ENCODE measurements at regions not wholly inside any gene's neighbourhood (a gene's known extent, or its start where the extent isn't known, plus 50 kb on each side); places are given as distances from the start of the nearest gene placed in this dataset.

DNA sequence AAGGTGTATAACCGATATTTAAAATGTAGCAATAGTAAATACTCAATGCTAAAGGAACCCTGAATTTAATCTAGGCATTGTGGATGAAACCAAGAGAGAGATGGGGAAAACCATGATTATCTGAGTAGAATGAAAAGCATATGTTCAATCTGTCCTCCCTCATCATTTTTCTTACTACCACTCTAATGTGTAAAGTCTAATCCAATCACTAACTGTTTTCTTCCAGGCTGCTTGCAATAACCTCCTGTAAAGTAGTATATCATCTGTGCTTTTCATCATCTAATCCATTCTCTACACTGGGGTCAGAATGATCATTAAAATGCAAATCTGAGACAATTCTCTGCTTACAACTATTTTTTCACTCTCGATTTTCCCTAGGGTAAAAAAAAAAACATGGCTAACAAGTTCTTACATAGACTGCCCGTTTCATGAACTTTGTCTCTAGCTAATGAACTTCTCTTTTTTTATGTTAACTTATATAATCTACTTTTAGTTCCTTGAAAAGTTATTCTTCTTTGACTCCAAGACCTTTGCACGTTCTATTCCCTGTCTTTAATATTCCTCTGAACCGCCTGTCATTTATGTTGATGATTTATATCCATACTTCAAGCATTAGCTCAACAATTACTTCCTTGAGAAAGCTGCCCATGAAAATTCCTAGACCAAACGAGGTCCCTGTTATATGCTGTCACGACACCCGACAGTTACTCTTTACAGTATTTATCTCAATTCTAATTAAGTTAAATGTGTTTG is 94.7 kb upstream of the SLC8A1 start:
- DNase-seq (ENCODE audit: insufficient read length, low spot score) = no peak
- FAIRE-seq = peak; percentile 69
- TF ChIP-seq, protein P1, sequence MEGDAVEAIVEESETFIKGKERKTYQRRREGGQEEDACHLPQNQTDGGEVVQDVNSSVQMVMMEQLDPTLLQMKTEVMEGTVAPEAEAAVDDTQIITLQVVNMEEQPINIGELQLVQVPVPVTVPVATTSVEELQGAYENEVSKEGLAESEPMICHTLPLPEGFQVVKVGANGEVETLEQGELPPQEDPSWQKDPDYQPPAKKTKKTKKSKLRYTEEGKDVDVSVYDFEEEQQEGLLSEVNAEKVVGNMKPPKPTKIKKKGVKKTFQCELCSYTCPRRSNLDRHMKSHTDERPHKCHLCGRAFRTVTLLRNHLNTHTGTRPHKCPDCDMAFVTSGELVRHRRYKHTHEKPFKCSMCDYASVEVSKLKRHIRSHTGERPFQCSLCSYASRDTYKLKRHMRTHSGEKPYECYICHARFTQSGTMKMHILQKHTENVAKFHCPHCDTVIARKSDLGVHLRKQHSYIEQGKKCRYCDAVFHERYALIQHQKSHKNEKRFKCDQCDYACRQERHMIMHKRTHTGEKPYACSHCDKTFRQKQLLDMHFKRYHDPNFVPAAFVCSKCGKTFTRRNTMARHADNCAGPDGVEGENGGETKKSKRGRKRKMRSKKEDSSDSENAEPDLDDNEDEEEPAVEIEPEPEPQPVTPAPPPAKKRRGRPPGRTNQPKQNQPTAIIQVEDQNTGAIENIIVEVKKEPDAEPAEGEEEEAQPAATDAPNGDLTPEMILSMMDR (IDR thresholded peaks at IDR 0.05; ENCODE audit: insufficient read depth, missing control alignments) = no peak

DNA sequence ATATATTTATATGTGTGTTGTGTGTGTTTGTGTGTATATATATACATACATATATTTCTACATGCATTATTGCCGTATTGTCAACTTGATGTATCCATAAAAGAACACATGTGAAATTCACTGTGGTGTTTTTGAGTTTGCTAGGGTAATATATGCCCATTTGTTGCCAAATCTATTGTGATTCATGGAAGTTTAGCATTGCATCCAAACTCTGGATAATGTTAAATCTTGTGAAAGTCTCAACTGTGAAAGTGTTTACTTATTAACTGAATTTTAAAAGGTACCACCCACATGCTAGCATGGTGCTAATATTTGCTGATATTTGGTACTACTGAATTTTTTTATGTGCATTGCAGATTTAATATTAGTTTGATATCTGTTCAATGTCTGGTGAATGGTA is 96.6 kb upstream of the SLC8A1 start:
- no peak for FAIRE-seq
- DNase-seq (ENCODE audit: insufficient read length, low spot score) = no peak
- TF ChIP-seq, protein P1 (IDR thresholded peaks at IDR 0.05; ENCODE audit: insufficient read depth, missing control alignments) = no peak

DNA sequence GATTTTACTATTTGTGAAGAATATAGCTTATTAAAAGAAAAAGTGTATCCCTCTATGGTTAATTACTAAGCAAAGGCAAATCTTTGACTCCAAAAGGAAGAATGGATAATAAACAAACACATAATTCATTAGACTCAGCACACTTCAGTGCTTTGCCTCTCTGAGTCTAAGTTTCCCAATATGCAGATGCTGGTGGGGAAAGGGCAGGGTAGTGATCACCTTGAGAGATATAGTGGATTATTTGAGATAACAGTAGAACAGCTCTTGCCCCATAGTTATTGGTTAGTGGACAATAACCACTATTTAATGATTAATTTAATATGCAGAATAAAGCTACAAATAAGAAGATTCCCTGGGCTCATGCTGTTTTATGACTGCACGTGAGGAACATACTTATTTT is 98.2 kb upstream of the SLC8A1 start:
- FAIRE-seq = no peak
- DNase-seq (ENCODE audit: insufficient read length, low spot score) = no peak
- TF ChIP-seq, protein P1 (IDR thresholded peaks at IDR 0.05; ENCODE audit: insufficient read depth, missing control alignments) = no peak

DNA sequence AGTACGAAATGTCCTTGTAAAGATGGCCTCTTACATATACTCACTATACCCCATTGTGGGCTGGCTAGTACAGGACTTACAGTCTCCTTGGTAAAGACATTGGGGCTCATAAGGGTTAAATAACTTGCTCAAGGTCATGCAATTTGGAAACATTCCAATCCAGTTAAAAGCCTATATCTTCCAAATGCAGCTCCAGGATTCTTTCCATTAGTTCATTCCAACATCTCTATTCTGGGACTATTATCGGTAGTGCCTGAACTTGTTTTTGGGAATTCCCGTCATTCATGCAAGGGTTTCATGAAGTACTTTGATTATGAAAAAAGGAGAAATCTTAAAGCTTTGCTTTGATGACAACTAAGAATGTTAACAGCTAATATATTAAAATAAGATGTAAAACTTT is 99.2 kb upstream of the SLC8A1 start:
- FAIRE-seq (no peak), DNase-seq (ENCODE audit: insufficient read length, low spot score) (no peak)
- TF ChIP-seq, protein P1 (IDR thresholded peaks at IDR 0.05; ENCODE audit: insufficient read depth, missing control alignments) = no peak

DNA sequence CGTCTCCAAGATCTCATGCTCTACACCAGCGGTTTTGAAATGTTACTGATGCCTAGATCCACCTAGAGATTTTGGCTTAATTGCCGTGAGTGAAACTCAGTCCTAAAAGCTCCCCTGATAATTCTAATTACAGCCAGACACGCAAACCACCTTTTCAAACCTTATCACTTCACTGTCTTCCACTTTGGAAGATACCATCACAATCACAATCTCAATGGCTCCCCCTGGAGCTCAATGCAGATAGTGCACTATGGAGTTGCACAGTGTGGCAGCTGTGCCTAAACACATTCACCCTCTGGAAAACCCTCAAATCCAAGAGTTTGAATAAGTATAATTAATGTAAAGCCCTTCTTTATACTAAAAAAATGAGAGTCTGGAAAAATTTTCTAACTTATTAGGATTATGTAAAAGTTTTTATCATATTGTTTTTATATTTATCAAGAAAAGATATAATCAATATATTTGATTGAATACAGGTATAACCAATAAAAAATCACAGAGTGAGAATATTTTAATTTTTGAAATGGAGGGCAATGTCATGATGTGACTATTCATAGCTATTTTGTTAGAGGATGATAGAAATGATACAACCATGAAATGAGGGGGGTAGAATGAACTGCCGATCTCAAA is 102.9 kb upstream of the SLC8A1 start:
- FAIRE-seq (peak; percentile 92), DNase-seq (ENCODE audit: insufficient read length, low spot score) (no peak)
- TF ChIP-seq, protein P1 (IDR thresholded peaks at IDR 0.05; ENCODE audit: insufficient read depth, missing control alignments) = peak; percentile 90

DNA sequence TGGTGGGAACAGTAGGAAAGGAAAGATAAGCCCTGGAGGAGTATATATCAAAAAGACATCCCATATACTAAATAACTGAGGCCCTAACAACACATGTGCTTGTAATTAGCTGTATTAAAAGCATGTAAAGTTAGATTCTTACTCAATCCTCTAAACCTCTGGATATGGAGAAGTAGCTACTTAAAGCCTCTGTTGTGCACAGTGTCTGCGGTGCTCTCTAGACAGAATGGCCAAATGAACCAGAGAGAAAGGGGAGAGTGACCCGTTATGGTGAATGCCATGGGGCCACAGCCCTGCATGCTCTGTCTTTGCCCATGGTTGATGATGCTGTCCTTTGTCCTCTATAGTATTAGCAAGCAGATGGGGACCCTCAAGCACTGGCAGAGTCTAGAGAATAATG is 104.4 kb upstream of the SLC8A1 start:
- DNase-seq (ENCODE audit: insufficient read length, low spot score) (no peak), FAIRE-seq (no peak)
- TF ChIP-seq, protein P1 (IDR thresholded peaks at IDR 0.05; ENCODE audit: insufficient read depth, missing control alignments) = no peak

DNA sequence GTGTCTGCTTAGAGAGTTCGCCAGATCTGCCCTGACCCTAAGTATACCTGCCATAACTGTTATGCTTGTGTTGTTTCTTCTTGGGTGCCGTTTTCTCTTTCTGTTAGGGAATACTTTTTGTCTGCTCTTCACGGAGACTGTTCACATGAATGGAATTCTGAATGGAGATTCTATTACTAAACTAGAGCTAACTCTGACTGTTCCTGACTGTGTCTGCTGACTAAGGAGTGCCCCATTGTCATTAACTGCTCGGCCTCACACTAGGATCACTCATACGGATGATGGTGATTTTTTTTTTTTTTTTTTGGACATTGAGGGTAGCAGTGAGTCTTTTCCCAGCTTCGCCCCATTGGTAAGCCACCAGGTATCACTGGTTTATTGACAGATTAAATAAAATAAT is 104.8 kb upstream of the SLC8A1 start:
- TF ChIP-seq, protein P1 (IDR thresholded peaks at IDR 0.05; ENCODE audit: insufficient read depth, missing control alignments) = no peak
- no peak for DNase-seq (ENCODE audit: insufficient read length, low spot score)
- FAIRE-seq = no peak

All from D721Med (cell line).